ENCODE measurements at regions not wholly inside any gene's neighbourhood (a gene's known extent, or its start where the extent isn't known, plus 50 kb on each side); places are given as distances from the start of the nearest gene placed in this dataset.

DNA sequence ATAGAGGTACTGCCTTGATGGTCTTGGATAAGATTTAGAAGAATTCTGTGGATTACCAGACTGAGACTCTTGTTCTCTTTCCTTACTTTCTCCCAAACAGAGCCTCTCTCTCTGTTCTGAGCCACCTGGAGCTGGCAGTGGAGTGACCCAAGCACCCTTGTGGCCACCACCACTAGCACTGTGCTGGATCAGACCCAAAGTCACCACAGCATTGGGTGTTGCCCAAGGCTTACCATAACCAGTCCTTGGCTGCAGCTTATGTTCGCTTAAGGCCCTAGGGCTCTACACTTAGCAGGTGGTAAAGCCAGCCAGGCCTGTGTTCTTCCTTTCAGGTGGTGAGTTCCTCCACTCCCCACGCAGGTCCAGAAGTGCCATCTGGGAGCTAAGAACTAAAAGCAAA is 79.8 kb downstream of the SEM1 start:
- H3K4me3 Mint-ChIP-seq (ENCODE audit: low read depth, unreplicated experiment), result no peak overlapping the region
- BruUV-seq (replicated peaks), result no TSS peak
- no peaks in the 10 kb centered on the region for H3K27me3 Mint-ChIP-seq (ENCODE audit: unreplicated experiment)
- H3K27ac Mint-ChIP-seq (ENCODE audit: unreplicated experiment), result no peak overlapping the region
- CTCF ChIA-PET, result no interaction called here
- intact Hi-C loops (cut with micrococcal nuclease; ENCODE audit: unreplicated experiment), result no loop called here
- H3K4me1 Mint-ChIP-seq (ENCODE audit: low read depth, unreplicated experiment), result no peaks in the 10 kb centered on the region
- TF ChIP-seq, protein P1, sequence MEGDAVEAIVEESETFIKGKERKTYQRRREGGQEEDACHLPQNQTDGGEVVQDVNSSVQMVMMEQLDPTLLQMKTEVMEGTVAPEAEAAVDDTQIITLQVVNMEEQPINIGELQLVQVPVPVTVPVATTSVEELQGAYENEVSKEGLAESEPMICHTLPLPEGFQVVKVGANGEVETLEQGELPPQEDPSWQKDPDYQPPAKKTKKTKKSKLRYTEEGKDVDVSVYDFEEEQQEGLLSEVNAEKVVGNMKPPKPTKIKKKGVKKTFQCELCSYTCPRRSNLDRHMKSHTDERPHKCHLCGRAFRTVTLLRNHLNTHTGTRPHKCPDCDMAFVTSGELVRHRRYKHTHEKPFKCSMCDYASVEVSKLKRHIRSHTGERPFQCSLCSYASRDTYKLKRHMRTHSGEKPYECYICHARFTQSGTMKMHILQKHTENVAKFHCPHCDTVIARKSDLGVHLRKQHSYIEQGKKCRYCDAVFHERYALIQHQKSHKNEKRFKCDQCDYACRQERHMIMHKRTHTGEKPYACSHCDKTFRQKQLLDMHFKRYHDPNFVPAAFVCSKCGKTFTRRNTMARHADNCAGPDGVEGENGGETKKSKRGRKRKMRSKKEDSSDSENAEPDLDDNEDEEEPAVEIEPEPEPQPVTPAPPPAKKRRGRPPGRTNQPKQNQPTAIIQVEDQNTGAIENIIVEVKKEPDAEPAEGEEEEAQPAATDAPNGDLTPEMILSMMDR (IDR thresholded peaks at IDR 0.05; ENCODE audit: unreplicated experiment), result no peak
- no peak for DNase-seq
- H3K9me3 Mint-ChIP-seq (ENCODE audit: low read depth, unreplicated experiment), result peaks cover 3% of the 10 kb centered on the region
- H3K36me3 Mint-ChIP-seq (ENCODE audit: insufficient read depth, unreplicated experiment), result no peaks in the 10 kb centered on the region

DNA sequence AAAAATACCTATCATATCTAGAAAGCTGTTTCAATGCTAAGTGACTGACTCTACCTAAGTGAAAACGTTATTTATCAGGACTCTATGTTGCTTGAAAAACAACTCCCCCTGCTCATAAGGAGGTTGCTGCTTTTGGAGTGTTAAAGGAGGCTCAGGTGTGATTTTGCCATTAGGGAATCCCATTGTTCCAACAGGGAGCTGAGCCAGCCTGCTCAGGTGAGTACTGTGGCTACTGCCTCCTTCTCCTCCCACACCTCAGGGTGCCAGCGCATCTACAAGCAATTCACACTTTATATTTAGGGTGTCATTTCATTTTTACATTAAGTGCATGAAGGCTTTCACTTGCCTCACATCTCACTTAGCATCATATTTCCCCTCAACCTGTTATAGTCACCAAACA is 84.7 kb downstream of the SEM1 start:
- CTCF ChIA-PET, result no interaction called here
- intact Hi-C loops (cut with micrococcal nuclease; ENCODE audit: unreplicated experiment), result no loop called here
- H3K27ac Mint-ChIP-seq (ENCODE audit: unreplicated experiment), result no peak overlapping the region
- no peaks in the 10 kb centered on the region for H3K36me3 Mint-ChIP-seq (ENCODE audit: insufficient read depth, unreplicated experiment)
- no peak overlapping the region for H3K4me3 Mint-ChIP-seq (ENCODE audit: low read depth, unreplicated experiment)
- no peaks in the 10 kb centered on the region for H3K4me1 Mint-ChIP-seq (ENCODE audit: low read depth, unreplicated experiment)
- TF ChIP-seq, protein P1 (IDR thresholded peaks at IDR 0.05; ENCODE audit: unreplicated experiment), result no peak
- no TSS peak for BruUV-seq (replicated peaks)
- DNase-seq, result no peak
- H3K9me3 Mint-ChIP-seq (ENCODE audit: low read depth, unreplicated experiment), result peaks cover 3% of the 10 kb centered on the region
- no peaks in the 10 kb centered on the region for H3K27me3 Mint-ChIP-seq (ENCODE audit: unreplicated experiment)

DNA sequence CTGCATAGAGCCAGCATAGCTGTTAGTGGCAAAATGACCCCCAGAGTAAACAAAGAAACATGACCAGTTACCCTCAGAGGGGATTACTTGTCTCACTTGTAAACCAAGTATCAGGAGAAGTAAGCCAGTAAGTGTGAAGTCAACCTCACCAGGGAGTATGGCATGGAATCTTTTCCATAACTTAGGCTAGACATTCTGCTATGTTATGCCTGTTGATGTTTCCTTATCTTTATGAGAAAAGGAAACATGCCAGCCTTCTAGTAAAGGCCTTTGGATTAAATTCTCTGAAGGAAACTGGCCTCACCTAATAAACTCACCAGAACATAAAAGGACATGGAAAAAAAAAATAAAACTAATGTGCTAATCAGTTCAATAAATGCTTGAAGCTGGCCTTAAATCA is 87.7 kb downstream of the SEM1 start:
- no peak for DNase-seq
- no peak overlapping the region for H3K4me3 Mint-ChIP-seq (ENCODE audit: low read depth, unreplicated experiment)
- no peak overlapping the region for H3K27ac Mint-ChIP-seq (ENCODE audit: unreplicated experiment)
- no peaks in the 10 kb centered on the region for H3K4me1 Mint-ChIP-seq (ENCODE audit: low read depth, unreplicated experiment)
- CTCF ChIA-PET, result no interaction called here
- H3K27me3 Mint-ChIP-seq (ENCODE audit: unreplicated experiment), result no peaks in the 10 kb centered on the region
- no peaks in the 10 kb centered on the region for H3K36me3 Mint-ChIP-seq (ENCODE audit: insufficient read depth, unreplicated experiment)
- BruUV-seq (replicated peaks), result no TSS peak
- no peaks in the 10 kb centered on the region for H3K9me3 Mint-ChIP-seq (ENCODE audit: low read depth, unreplicated experiment)
- TF ChIP-seq, protein P1 (IDR thresholded peaks at IDR 0.05; ENCODE audit: unreplicated experiment), result no peak
- intact Hi-C loops (cut with micrococcal nuclease; ENCODE audit: unreplicated experiment), result no loop called here

DNA sequence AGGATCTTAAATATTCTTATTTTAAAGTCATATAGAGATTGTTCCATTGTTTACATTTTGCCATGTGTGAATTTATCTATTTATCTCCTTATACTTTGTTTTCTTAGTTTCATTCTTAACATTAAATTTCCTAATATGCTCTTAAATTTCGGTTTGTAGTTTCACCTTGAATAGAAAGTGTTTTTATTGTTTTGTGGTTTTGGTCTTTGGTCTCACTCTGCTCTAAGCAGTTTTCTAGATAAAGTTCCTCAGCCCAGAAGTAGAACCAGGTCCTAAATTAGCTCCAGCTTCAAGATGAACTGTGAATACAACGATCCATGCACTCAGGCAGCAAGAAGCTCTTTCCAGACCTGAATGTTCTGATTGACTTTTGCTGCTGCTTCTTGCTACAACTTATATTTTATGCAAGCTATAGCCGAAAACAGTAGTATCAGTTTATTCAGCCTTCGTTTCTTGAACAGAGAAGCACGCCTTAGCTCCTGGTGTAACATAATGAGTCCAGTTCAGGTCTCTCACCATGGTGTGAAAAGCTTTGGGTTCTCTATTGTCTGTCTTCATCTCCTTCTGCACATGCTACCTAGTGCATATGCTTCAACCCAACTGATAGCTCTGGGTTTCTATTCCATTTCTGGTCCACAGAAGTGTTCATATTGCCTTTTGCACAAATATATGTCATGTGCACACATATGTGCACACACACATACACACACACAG is 95.3 kb downstream of the SEM1 start:
- Mint-ChIP-seq H3K9me3 (ENCODE audit: low read depth, unreplicated experiment) (no peaks in the 10 kb centered on the region), H3K27me3 (ENCODE audit: unreplicated experiment) (no peaks in the 10 kb centered on the region), H3K36me3 (ENCODE audit: insufficient read depth, unreplicated experiment) (no peaks in the 10 kb centered on the region), H3K27ac (ENCODE audit: unreplicated experiment) (no peak overlapping the region), H3K4me3 (ENCODE audit: low read depth, unreplicated experiment) (no peak overlapping the region), H3K4me1 (ENCODE audit: low read depth, unreplicated experiment) (no peaks in the 10 kb centered on the region)
- TF ChIP-seq, protein P1 (IDR thresholded peaks at IDR 0.05; ENCODE audit: unreplicated experiment), result no peak
- BruUV-seq (replicated peaks), result no TSS peak
- CTCF ChIA-PET, result no interaction called here
- DNase-seq, result no peak
- intact Hi-C loops (cut with micrococcal nuclease; ENCODE audit: unreplicated experiment), result no loop called here

Data from Calu3 (cell line).